GM21367 (cell line): ENCODE measurements at regions not wholly inside any gene's neighbourhood (a gene's known extent, or its start where the extent isn't known, plus 50 kb on each side); places are given as distances from the start of the nearest gene placed in this dataset.

Source experiments
- ATAC-seq: cut with Tn5 transposase; IDR thresholded peaks from one replicate; pipeline ENCODE4 v1.9.1; 2021; ENCODE audit not compliant: unreplicated experiment

DNA sequence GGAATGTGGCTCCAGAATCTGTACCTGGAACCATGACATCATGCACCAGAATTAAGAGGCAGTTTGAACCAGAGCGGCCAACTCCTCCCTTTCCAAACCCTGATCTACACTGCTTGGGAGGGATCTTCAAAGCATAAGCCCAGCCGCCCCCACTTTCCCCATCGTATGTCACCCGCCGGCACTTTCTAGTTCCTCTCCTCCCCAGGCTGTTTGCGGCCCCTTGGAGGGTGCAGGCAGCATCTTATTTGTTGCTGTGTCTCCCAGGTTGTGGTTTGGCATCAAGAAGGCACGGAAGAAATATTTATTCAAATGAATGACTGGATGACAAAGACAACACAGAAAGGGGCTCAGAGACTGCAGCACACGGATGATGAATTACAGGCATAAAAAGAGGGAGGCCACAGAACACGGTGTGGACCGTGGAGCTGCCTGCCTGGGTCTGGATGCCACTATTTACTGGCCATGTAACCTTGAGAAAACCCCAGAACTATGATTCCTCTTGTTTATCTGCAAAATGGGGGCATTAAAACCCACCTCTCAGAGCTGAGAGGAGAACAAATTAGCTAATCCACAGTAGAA, 305.8 kb downstream of the EIPR1 start:
- ATAC-seq = no peak

DNA sequence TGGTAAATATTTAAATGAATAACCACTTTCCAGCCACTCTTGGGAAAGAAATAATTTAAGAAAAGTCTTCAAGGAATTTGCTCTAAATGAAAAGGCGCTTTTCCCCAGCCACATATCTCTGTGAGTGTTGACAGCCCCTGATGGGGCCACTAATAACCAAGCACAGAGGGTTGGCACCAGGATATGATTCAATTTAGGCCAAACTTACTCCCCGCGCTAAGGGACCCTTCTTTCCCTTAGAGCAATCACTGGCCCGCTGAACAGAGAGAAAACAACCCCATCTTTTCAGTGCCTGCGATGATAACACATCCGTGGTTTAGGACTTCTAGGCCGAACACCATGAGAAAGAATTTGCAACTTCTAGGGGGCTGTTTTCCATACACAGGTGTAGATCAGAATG, 310.8 kb downstream of the EIPR1 start:
- no peak for ATAC-seq

DNA sequence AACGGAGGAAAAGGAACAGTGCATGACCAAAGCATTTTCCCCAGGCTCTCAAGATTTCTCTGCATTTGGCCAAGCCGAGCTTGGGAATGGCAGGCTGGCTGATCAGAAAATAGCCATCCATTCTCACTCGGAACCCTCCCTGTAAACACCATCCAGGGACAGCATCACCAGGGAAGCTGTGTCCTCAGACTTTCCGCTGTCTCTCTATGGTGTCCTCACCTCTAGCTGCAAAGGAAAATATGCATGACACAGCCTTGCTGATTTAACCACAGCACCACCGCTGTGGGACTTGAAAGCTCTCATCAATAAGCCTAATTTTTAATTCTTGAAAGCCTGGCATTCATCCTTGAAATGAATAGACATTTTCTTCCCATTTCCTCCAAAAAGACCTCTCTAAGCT, 311.7 kb downstream of the EIPR1 start:
- no peak for ATAC-seq

DNA sequence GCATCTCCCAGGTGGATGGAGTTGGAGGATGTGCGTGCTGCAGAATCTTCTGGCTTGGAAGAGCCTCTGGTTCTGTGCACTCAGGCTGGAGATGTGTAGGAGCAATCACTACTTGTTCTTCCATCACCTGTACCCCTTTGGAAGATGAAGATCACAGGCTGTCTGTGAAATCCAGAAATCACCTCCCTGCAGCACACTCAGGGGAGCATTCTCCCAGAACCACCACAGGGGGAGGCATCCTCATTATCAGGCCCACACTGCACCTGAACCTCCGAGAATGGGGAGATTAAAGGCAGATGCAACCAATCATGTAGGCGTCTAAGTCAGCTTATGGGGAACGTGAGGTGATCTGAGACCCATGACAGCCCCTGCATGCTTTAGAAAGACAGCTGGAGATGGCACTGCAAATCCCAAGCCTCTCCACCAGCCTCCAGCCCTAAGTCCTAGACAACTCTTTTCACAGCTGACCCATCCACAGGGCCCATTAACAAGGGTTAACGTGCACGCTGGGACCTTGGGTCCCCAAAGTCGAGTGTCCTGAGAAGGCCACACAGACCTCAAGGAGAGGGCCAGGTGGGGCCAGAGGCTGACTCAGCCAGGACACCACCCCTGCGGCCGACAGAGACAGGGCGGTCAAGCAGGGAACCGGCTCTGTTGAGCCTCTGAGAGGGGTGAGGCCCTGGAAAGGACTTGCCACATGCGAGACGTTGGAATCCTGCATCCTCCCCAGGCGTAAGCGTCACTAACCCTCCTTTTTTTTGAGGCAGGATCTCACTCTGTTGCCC, 314.9 kb downstream of the EIPR1 start:
- no peak for ATAC-seq

DNA sequence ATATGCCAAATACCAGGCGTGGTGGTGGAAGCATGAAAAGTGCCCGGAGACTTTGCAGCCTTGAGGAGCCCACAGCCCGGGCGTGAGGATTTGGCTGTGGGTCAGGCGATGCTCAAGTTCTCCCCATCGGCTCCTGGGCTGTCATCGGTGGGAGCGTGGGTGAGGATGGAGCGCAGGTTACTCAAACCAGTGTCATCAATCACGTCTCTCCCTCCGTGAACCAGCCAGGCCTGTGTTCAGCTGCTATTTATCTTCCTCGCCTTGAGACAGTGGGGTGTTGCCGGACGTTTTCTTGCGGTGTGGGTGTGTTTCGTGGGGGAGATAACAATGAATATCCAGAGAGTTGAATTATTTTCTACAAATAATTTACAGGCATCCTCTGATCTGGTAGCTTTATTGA, 317.6 kb downstream of the EIPR1 start:
- no peak for ATAC-seq

DNA sequence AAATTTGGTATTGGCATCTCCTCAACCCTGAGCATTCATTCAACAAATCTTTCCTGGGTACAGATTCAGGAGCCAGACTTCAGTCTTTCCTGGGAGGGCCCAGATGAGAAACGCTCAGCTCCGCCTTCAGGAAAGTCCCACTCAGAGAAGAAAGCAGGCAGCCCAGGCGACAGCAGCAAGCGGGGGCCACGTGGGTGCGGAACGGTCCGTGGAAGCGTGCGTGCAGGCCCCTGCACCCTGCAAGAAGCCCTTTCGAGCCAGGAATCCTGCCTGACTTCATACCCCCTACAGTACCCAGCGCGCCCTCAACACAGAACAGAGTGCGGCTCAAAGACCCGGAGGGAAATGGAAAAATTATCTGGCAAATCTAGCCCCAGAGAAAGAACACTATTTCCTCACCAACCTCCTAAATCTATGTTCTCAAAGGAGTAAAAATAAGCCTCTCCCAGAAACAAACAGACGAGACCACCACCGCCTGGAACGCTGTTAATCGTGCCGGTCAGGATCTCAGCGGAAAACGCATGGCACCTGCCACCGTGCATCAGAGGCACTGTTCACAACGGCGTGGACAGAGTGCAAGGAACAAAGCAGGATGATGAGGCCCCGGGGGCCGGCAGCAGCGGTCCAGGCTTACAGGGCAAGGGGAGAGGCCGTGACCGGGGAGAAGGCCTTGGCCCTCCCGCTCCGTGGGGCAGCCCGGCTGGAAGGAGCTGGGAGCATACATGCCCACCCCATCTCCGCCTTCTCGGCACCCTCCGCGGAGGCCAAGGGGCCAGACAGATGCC, 318.3 kb downstream of the EIPR1 start:
- no peak for ATAC-seq

DNA sequence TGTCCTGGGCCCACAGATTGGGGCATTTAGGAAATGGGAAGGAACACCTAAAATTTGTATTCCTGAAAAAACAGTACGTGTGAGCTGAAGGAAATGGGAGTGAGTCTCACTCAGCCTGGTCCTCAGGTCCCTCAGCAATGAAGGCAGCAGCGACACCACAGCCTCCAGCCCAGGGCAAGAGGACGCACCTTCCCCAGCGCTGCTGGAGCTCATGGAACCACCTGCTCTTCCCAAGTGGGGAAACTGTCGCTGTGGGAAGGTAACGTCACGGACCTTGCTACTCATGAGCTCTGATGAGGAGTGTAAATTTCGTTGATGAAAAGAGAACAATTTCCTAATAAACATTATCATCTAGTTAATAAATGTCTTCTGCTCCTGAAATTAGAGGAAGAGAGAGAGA, 323.6 kb downstream of the EIPR1 start:
- ATAC-seq = no peak

DNA sequence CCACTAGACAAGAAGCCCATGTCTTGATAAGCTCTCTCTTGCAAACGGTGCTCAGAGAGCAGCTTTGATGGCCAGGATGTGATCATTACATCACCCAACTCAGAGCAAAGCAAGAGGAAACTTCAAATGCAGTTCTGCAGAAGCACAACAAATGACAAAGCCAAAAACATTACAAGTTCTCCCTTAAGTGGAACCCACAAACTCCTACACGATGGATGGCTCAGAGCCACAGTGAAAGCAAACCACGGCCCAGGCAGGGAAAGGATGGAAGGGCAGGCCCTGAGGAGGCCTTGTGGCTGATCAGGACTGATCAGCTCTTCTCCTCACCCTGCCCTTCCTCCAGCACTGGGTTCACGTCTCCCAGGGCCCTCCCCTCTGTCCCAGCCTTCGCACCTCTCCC, 326.4 kb downstream of the EIPR1 start:
- ATAC-seq = no peak

DNA sequence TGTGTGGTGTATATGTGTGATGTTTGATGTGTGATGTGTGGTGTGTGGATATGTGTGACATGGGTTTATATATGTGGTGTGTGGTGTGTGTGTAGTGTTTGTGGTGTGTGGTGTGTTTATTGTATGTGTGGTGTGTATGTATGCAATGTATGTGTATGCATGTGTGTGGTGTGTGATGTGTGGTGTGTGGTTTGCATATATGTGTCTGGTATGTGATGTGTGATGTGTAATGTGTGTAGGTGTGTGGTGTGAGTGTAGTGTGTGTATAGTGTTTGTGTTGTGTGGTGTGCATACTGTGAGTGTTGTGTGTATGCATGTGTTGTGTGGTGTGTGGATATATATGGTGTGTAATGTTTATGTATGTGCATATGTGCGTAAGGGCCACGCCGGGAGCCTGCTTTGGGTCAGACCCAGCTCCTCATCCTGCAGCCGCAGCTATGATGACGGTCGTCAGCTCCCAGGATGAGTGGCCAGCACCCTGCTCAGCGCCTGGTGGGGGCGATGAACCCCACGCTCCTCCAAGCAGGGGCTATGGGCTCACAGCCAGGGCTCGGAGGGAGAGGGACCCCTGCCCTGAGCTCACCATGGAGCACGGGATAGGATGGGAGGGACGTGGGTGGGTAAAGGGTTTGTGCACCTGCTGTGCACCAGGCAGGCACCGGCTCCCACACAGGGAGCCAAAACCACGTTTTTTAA, 331.3 kb downstream of the EIPR1 start:
- no peak for ATAC-seq

DNA sequence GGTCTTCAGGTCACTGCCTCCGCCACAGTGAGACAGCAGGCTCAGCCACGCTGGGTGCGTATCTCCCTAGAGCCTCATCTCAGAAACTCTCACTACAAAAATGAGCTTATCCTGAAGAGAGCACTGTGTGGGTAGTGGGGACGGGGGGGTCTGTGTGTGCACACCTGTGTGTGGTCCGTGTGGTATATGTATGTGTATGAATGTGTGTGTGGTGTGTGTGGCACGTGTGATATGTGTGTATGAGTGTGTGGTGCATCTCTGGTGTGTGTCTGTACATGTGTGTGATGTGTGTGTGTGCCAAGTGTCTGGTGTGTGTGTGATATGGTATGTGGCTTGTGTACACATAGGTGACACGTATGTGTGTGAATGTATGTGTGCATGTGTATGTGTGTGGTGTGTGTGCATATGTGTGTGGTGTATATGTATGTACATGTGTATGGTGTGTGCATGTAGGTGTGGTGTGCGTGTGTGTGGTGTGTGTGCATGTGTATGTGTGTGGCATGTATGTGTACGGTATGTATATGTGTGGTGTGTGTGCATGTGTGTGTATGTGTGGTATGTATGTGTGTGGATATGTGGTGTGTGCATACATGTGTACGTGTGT, 332.2 kb downstream of the EIPR1 start:
- no peak for ATAC-seq

DNA sequence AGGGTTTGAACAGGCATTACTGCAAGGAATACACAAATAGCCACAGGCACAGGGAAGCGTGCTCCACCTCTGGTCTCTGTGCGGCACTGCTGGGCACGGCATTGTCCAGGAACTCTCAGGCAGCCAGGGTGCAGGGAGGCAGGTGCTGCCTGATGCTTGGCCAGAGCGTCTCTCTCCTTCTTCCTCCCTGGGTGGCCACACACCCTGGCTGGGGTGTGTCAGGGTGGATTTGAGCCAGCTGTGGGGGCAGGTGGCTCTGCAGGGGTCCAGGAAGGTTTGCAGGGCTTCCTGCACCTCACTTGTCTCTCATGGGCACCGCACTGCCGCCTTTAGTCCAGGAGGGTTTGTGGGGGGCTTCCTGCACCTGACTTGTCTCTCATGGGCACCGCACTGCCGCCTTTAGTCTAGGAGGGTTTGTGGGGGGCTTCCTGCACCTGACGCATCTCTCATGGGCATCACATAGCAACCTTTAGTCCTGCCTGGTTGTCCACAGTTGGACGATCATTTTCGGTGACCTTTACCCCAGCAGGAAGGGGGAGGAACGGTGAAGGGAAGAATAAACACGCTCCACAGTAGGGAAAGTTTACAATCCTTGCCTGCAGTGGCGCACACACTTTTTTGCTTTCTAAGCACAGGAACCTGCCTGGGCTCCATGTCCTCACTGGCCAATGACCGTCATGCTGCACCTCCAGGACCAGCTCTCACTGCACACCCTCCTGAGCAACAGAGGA, 332.9 kb downstream of the EIPR1 start:
- ATAC-seq = no peak

DNA sequence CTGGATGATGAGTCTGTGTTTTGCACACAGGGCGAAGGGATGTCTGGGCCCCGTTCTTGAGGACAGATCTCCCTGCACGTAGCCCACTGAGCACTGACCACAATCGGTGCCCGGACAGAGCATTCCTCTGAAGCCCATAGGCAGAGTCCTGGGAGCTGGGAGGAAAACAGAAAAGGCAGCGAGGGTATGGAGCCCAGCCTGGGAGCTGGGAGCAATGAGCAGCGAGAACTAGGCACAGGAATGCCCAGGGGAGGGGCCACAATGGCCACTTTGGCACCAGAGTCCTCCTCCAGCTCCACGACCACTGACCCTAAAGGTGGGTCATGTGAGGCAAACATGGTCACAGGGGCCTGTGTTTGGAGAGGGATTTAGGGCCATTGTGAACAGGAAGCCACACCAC, 333.9 kb downstream of the EIPR1 start:
- ATAC-seq = no peak

DNA sequence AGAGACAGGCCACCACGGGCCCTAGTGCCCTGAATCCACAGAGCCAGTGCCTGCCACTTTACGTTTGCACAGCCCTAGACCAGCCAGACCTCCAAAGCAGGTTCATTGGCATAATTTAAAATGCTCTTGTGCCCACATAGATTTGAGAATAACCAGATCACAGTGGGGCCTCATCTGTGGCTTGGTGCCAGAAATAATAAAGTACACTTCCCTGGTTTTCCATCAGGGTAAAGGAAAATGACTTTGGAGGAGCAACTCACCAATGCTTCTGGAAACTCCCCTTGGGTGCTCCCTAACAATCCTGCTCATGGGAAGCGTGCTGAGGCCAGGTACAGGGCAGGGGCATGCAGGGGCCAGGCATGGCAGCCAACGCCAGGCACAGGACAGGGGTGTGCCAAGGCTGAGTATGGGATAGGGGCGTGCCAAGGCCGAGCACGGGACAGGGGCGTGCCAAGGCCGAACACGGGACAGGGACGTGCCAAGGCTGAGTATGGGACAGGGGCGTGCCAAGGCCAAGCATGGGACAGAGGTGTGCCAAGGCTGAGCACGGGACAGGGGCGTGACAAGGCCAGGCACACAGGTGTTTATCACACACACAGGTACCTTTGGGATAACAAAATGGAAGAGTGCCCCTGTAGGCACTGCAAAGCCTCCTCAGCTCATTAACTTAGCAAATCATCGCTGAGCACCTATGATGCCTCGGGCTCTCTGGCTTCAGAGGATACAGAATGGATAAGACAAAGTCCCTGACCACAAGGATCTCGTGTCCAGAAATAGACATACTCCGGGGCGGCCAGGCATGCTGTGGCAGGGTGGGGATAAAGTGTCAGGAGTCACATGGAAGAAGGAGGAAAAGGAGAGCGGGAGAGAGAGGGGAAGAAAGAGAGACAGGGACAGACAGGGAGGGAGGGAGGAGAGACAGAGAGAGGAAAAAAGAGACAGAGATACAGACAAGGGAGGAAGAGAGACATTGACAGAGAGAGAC, 334.7 kb downstream of the EIPR1 start:
- no peak for ATAC-seq

DNA sequence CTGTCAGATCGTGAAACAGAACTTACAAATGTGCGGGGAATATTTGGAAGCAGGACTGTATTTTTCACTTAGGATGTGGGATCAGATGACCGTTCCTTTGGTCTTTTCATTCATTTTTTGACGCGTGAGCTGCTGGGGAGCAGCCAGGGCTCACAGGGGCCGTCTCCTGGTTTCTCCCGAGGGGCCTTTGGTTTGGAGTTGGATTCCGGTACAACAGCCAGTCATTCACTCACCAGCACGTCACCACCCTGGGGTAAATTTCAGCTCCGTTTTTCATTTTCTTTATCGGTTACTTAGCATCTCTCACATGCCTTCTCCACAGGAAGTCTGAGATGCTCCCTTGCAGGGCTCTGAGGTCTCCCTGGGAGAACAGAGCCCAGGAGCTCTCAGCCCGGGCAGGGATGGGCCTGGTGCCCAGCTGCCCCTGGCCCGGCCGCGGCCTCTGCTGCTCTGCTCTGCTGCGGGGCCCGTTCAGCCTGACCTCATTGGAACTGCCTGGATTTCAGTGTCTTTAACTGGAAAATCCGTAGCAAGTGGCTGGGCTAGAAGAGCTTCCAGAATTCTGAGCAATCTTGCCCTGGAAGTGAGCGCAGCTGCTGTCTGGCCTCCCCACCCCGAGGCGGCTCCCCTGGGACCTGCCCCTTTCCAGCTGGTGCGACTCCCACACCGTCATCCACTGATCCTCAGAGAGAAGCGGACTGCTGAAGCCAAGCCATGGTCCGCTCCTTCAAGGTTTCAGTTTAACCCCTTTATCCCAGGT, 335.6 kb downstream of the EIPR1 start:
- ATAC-seq = no peak

DNA sequence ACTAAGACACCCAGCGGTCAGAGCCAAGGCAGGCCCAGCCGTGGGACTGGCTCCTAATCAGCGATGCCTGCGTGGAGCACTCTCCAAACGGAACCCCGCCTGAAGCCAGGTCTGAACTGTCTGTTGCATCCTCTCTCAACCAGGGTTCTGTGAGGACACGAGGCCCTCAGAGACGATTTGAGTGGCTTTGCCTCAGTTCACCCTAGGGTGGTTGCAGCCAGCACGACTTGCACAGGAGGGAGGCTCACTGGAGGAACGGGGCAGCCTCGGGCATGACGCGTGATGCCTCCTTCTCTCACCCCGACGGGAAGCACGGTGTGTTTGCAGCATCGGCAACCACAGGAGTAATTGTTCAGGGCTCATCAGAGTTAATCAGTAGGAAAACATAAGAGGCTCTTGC, 336.4 kb downstream of the EIPR1 start:
- no peak for ATAC-seq

DNA sequence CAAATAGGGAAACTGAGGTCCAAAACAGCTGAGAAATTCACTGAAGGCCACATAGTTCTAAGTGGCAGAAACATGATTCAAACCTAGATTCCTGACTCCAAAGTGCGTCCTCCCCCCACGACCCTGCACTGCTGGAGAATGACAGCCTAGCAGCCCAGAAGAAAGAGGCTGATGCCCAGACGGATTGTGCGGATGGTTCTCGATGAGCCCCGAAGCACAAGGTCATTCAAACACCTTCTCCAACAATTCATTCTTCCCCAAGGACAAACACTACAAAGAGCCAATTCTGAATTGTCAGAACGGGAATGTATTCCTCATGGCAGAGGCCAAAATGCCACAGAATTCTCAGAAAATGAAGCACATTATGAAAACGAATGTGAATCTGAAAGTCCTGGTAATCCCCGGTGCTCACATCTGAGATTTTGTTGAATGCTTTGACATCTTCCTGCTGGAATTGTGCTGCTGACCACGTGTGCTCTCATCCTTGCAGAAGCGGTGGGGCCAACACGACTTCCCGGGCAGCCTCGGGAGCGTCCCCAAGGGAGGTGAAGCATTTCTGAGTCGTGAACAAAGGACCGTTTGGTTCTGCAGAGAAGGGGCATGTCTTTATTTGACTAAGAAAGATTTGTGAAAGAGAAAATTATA, 337.0 kb downstream of the EIPR1 start:
- no peak for ATAC-seq

DNA sequence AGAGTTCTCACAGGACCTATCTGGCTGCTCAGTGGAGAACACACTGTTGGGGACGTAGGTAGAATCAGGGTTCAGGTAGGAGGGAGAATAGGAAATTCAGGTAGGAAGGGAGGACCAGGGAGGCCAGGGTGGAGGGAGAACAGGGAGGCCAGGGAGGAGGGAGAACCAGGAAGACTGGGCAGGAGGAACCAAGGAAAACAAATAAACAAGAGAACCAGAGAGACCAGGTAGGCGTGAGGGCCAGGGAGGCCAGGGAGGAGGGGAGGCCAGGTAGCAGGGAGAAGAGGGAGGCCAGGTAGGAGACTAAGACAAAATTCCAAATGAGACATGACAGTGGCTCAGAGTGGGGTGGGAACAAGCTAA, 337.6 kb downstream of the EIPR1 start:
- ATAC-seq = no peak
